ENCODE measurements at regions not wholly inside any gene's neighbourhood (a gene's known extent, or its start where the extent isn't known, plus 50 kb on each side); places are given as distances from the start of the nearest gene placed in this dataset.

DNA sequence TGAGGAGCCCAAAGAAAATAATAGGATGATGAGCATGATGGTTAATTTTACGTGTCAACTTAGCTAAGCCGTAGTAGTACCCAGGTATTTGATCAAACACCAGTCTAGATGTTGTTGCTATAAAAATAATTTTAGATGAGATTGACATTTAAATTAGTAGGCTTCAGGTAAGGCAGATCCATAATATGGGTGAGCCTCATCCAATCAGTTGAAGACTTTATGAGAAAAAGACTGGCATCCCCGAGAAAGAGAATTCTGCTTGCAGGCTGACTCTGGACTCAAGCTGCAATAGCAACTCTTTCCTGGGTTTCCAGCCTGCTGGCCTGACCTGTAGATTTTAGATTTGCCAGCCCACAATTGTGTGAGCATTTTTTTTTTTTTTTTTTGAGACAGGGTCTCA lies 192.8 kb upstream of the LNX1 start:
- ATAC-seq (ENCODE audit: insufficient number of reproducible peaks, low FRiP score, low read depth) (no peak), DNase-seq (ENCODE audit: low spot score) (no peak)

DNA sequence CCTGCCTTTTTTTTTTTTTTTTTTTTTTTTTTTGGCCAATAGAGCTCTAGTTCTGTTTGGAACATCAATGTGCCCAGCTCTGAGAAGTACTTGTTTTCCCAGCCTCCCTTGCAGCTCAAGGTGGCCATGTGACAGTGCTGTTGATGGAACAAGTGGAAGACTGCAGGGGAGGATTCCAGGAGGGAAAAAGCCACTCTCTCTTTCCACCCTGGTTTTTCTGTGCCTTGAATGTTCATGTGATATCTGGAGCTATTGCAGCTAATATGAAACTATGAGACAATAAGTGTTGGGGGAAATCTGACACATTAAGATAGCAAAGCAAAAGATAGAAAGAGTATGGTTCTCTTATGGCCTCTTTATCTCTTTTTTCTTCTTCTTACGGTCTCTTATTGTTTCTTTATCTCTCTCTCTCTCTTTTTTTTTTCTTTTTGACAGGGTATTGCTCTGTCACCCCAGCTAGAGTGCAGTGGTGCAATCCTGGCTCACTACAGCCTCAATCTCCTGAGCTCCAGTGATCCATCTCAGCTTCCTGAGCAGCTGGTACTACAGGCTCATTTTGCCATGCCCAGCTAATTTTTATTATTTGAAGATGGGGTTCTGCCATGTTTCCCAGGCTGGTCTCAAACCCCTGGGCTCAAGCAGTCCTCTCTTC lies 192.0 kb upstream of the LNX1 start:
- DNase-seq (ENCODE audit: low spot score) (no peak), ATAC-seq (ENCODE audit: insufficient number of reproducible peaks, low FRiP score, low read depth) (no peak)
- TF ChIP-seq, protein P1, sequence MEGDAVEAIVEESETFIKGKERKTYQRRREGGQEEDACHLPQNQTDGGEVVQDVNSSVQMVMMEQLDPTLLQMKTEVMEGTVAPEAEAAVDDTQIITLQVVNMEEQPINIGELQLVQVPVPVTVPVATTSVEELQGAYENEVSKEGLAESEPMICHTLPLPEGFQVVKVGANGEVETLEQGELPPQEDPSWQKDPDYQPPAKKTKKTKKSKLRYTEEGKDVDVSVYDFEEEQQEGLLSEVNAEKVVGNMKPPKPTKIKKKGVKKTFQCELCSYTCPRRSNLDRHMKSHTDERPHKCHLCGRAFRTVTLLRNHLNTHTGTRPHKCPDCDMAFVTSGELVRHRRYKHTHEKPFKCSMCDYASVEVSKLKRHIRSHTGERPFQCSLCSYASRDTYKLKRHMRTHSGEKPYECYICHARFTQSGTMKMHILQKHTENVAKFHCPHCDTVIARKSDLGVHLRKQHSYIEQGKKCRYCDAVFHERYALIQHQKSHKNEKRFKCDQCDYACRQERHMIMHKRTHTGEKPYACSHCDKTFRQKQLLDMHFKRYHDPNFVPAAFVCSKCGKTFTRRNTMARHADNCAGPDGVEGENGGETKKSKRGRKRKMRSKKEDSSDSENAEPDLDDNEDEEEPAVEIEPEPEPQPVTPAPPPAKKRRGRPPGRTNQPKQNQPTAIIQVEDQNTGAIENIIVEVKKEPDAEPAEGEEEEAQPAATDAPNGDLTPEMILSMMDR (IDR thresholded peaks at IDR 0.05) = no peak
- H3K27ac ChIP-seq = no peak overlapping the region
- no peak overlapping the region for H3K4me3 ChIP-seq
- H3K27me3 ChIP-seq (replicated peaks; ENCODE audit: insufficient read depth) = no peaks in the 10 kb centered on the region
- H3K4me1 ChIP-seq (ENCODE audit: control insufficient read depth in 1 of 2, low read depth in 2 of 2) = no peaks in the 10 kb centered on the region
- no peaks in the 10 kb centered on the region for H3K36me3 ChIP-seq
- H3K9me3 ChIP-seq = no peaks in the 10 kb centered on the region

More for the DNA sequence above, 192.8 kb upstream of the LNX1 start:
- no peaks in the 10 kb centered on the region for H3K9me3 ChIP-seq
- H3K27me3 ChIP-seq (replicated peaks; ENCODE audit: insufficient read depth) = no peaks in the 10 kb centered on the region
- TF ChIP-seq, protein P1 (IDR thresholded peaks at IDR 0.05) = no peak
- no peaks in the 10 kb centered on the region for H3K4me1 ChIP-seq (ENCODE audit: control insufficient read depth in 1 of 2, low read depth in 2 of 2)
- H3K27ac ChIP-seq = no peak overlapping the region
- H3K4me3 ChIP-seq = no peak overlapping the region
- no peaks in the 10 kb centered on the region for H3K36me3 ChIP-seq

DNA sequence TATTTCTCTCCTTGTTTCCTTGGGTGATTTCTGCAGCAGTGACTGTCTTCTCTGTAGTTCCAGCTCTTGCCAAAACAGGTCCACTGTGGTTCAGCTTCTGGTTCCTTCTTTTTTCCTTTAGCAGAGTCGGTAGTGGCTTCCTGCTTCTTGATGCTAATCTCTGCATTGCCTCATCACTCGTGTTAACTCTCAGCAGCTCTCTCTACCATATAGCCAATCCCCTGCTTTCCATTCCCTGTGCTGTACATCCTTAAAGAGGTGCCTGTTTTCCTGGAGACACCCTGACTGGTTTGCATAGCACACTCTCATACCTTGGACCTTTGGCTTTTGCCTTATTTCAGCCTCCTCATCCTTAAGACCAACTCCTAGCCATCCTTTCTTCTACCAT lies 191.2 kb upstream of the LNX1 start:
- Histone ChIP-seq H3K9me3 (no peaks in the 10 kb centered on the region), H3K36me3 (no peaks in the 10 kb centered on the region), H3K4me3 (no peak overlapping the region), H3K27me3 (replicated peaks; ENCODE audit: insufficient read depth) (no peaks in the 10 kb centered on the region), H3K4me1 (ENCODE audit: control insufficient read depth in 1 of 2, low read depth in 2 of 2) (no peaks in the 10 kb centered on the region), H3K27ac (no peak overlapping the region)
- TF ChIP-seq, protein P1 (IDR thresholded peaks at IDR 0.05) = no peak
- ATAC-seq (ENCODE audit: insufficient number of reproducible peaks, low FRiP score, low read depth) (no peak), DNase-seq (ENCODE audit: low spot score) (no peak)

DNA sequence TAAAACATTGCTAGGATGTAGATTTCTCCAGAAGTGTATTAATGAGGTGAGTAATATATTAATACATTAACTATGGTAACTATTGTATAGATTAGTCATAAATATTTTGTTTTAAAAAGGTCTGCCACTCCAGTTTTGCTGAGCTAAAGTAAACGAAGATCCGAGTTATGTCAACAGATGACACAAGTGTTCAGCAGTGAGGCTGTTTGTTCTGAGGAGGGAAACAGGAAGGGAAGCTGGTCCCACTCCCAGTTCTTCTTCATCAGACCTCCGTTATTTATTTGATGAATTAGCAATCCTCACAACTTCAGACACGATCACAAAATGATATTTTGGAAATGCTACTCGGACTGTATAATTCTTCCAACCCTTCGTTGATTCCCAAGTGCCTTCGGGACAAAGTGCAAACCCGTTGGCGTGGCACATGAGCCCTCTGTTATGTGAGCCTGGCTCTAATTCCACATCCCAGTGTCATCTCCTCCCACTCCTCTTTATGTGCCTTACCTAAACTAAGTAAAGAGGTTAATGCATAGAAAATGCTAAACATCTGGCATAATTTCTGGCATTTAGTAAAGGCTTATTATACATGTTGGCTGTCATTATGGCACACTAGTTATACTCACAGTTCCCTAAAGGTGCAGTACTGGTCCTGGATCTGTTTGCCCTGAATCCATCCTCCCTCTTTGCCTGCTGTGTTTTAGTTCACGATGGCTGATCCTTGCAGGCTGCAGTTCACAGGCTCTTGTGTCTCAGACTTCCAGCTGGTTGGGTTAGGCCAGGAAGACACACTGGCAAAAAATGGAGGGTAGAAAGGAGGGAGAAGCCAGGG lies 190.6 kb upstream of the LNX1 start:
- Histone ChIP-seq H3K4me3 (no peak overlapping the region), H3K9me3 (no peaks in the 10 kb centered on the region), H3K27me3 (replicated peaks; ENCODE audit: insufficient read depth) (no peaks in the 10 kb centered on the region), H3K36me3 (no peaks in the 10 kb centered on the region), H3K27ac (no peak overlapping the region), H3K4me1 (ENCODE audit: control insufficient read depth in 1 of 2, low read depth in 2 of 2) (no peaks in the 10 kb centered on the region)
- no peak for DNase-seq (ENCODE audit: low spot score)
- no peak for ATAC-seq (ENCODE audit: insufficient number of reproducible peaks, low FRiP score, low read depth)
- TF ChIP-seq, protein P1 (IDR thresholded peaks at IDR 0.05) = no peak

DNA sequence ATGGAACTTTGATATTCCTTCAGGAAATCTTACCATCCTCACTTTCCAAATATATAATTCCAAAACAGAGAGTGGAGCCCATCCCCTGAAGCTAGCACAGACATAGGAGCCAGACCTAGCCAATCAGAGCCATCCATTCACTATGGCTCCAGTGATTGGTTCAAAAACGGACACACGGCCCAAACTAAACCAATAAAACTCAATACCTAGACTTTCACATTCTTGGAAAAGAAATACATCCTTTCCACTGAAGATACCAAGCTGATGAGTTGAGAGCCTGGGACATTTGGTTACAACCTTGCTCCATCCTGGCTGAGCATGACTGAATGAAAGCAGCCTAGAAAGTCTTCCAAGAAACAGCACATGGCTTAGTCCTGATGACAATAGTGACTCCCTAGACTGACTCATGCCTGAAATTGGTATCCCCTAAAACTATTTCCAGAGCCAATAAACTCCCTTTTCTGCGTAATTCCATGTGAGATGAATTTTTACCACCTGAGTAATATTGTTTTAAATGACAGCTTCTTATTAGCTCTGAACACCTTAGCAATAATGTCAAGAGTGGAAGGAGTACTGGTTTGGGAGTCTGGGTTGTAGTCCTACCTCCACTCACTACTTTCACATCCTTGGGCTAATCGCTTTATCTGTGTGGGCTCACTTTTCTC lies 189.6 kb upstream of the LNX1 start:
- ATAC-seq (ENCODE audit: insufficient number of reproducible peaks, low FRiP score, low read depth) (no peak), DNase-seq (ENCODE audit: low spot score) (no peak)
- Histone ChIP-seq H3K27ac (no peak overlapping the region), H3K36me3 (no peaks in the 10 kb centered on the region), H3K9me3 (no peaks in the 10 kb centered on the region), H3K4me3 (no peak overlapping the region), H3K27me3 (replicated peaks; ENCODE audit: insufficient read depth) (no peaks in the 10 kb centered on the region), H3K4me1 (ENCODE audit: control insufficient read depth in 1 of 2, low read depth in 2 of 2) (no peaks in the 10 kb centered on the region)
- TF ChIP-seq, protein P1 (IDR thresholded peaks at IDR 0.05) = no peak
